Sigmoid colon (tissue), 6 donors: ENCODE measurements at regions not wholly inside any gene's neighbourhood (a gene's known extent, or its start where the extent isn't known, plus 50 kb on each side); places are given as distances from the start of the nearest gene placed in this dataset.

ENCODE experiments used
- DNase-seq: peaks from one replicate; pipeline ENCODE4 v3.0.0-alpha.2; 2019
- H3K27ac ChIP-seq, 4 donors: fragments of 200-600 bp; sonication (generic); one replicate each; pipeline ENCODE4 v1.5.1; 2016 to 2019; ENCODE audit warnings: mild to moderate bottlenecking in 1 of 4
- H3K27me3 ChIP-seq, 3 donors: fragments of 200-600 bp; sonication (generic); one replicate each; pipeline ENCODE4 v1.5.1; 2019; ENCODE audit warnings: mild to moderate bottlenecking in 1 of 3
- H3K36me3 ChIP-seq, 4 donors: fragments of 200-600 bp; sonication (generic); one replicate each; pipeline ENCODE4 v1.5.1; 2016 to 2019
- H3K4me1 ChIP-seq, 4 donors: fragments of 200-600 bp; sonication (generic); one replicate each; pipeline ENCODE4 v1.5.1; 2017 to 2019
- H3K4me3 ChIP-seq, 4 donors: fragments of 200-600 bp; sonication (generic); one replicate each; pipeline ENCODE4 v1.5.1; 2017 to 2019; ENCODE audit warnings: mild to moderate bottlenecking in 2 of 4, moderate library complexity in 1 of 4
- H3K9me3 ChIP-seq, 4 donors: fragments of 200-600 bp in 3 of 4; sonication (generic) in 3 of 4; one replicate each; pipeline versions ENCODE4 v1.5.1 to v1.6.1; 2013 to 2019
- EP300 ChIP-seq, 4 donors: sonication (generic); formaldehyde crosslinking; IDR thresholded peaks; one replicate each; pipeline ENCODE4 v1.6.1; 2017; ENCODE audit warnings: antibody characterized with exemption in 4 of 4
- POLR2A ChIP-seq, 2 donors: fragments of 450-650 bp; IDR thresholded peaks; one replicate each; pipeline ENCODE4 v1.6.1; 2016; ENCODE audit warnings: antibody characterized with exemption in 2 of 2, mild to moderate bottlenecking in 2 of 2, moderate library complexity in 2 of 2
- POLR2AphosphoS5 ChIP-seq, 4 donors: sonication (generic); formaldehyde crosslinking; IDR thresholded peaks; one replicate each; pipeline ENCODE4 v1.6.1; 2017; ENCODE audit warnings: antibody characterized with exemption in 4 of 4
- WGBS, 2 donors: extraction: QIAGEN DNeasy Blood & Tissue Kit; methylation state at CpG; one replicate each; pipeline ENCODE4 v1.1.7; 2013; 5-methylcytosine and 5-hydroxymethylcytosine counted together
- intact Hi-C: fragments of 100-400 bp; cut with DNase I; formaldehyde crosslinking; loops from one replicate; pipeline ENCODE4 v1.15.1; 2023
- TF ChIP-seq, protein P1 (sequence below), 4 experiments: fragments of 450-650 bp in 3 of 4; fragments of 200-600 bp in 1 of 4; IDR thresholded peaks; one replicate each; pipeline ENCODE4 v1.5.1; 2016 to 2019; ENCODE audit warnings: antibody characterized with exemption in 4 of 4, mild to moderate bottlenecking in 3 of 4, moderate library complexity in 2 of 4
- donor health status: healthy with polysubstance abuse.
- donor health status: healthy.

GRCh38 chr1:181191494-181192040 lies 103.1 kb downstream of the IER5 start:
- H3K36me3 ChIP-seq = no peaks in the 10 kb centered on the region
- no peak overlapping the region for H3K4me3 ChIP-seq
- WGBS, 2 donors = 88 to 91% methylated on average over 5 of the region's 5 CpGs
- no peak overlapping the region for H3K27ac ChIP-seq
- H3K9me3 ChIP-seq = no peaks in the 10 kb centered on the region
- peaks cover 0 to 8% (median 8%) of the 10 kb centered on the region in 4 donors for H3K4me1 ChIP-seq
- intact Hi-C loops = no loop called here
- no peak for TF ChIP-seq POLR2A (IDR thresholded peaks at IDR 0.05)
- no peak for TF ChIP-seq POLR2AphosphoS5 (IDR thresholded peaks at IDR 0.05)
- TF ChIP-seq, protein P1, sequence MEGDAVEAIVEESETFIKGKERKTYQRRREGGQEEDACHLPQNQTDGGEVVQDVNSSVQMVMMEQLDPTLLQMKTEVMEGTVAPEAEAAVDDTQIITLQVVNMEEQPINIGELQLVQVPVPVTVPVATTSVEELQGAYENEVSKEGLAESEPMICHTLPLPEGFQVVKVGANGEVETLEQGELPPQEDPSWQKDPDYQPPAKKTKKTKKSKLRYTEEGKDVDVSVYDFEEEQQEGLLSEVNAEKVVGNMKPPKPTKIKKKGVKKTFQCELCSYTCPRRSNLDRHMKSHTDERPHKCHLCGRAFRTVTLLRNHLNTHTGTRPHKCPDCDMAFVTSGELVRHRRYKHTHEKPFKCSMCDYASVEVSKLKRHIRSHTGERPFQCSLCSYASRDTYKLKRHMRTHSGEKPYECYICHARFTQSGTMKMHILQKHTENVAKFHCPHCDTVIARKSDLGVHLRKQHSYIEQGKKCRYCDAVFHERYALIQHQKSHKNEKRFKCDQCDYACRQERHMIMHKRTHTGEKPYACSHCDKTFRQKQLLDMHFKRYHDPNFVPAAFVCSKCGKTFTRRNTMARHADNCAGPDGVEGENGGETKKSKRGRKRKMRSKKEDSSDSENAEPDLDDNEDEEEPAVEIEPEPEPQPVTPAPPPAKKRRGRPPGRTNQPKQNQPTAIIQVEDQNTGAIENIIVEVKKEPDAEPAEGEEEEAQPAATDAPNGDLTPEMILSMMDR (IDR thresholded peaks at IDR 0.05) = no peak
- no peak for TF ChIP-seq EP300 (IDR thresholded peaks at IDR 0.05)
- DNase-seq = no peak
- no peaks in the 10 kb centered on the region for H3K27me3 ChIP-seq

DNA sequence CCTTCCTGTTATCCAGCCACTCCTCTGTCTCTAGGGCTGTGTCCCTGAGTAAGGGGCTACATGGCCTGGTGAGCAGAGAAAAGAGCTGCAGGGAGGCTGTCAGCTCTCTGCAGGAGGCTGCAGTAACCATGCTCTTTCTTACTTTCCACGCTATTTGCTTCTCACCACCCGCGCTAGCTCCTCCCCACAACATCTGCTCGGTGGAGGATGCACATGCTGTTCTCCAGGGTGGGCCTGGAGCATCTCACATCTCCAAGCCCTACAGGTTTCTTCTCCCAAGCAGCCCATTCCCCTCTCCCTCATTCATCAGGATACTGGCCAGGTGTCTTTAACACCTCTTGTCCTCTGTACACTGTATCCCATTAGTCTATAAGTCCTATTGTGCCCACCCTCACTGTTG lies 103.8 kb downstream of the IER5 start:
- intact Hi-C loops = no loop called here
- Histone ChIP-seq H3K27ac (no peak overlapping the region), H3K36me3 (no peaks in the 10 kb centered on the region), H3K4me1 (peaks cover 0 to 8% (median 8%) of the 10 kb centered on the region in 4 donors), H3K27me3 (no peaks in the 10 kb centered on the region), H3K4me3 (no peak overlapping the region), H3K9me3 (no peaks in the 10 kb centered on the region)
- TF ChIP-seq EP300 (IDR thresholded peaks at IDR 0.05) (no peak), POLR2AphosphoS5 (IDR thresholded peaks at IDR 0.05) (no peak), POLR2A (IDR thresholded peaks at IDR 0.05) (no peak)
- TF ChIP-seq, protein P1 (IDR thresholded peaks at IDR 0.05) = no peak
- 78 to 80% methylated on average over 4 of the region's 4 CpGs for WGBS, 2 donors
- no peak for DNase-seq

- DNase-seq = no peak
- Histone ChIP-seq H3K27ac (no peak overlapping the region), H3K9me3 (peaks cover 0 to 5% (median 1%) of the 10 kb centered on the region in 4 donors), H3K4me1 (no peaks in the 10 kb centered on the region), H3K4me3 (no peak overlapping the region), H3K27me3 (no peaks in the 10 kb centered on the region), H3K36me3 (no peaks in the 10 kb centered on the region)
- TF ChIP-seq POLR2AphosphoS5 (IDR thresholded peaks at IDR 0.05) = no peak
- TF ChIP-seq, protein P1 (IDR thresholded peaks at IDR 0.05) = no peak
- no peak for TF ChIP-seq POLR2A (IDR thresholded peaks at IDR 0.05)
- TF ChIP-seq EP300 (IDR thresholded peaks at IDR 0.05) = no peak
- 77 to 81% methylated on average over 7 of the region's 7 CpGs for WGBS, 2 donors
- intact Hi-C loops = no loop called here
These were observed 114.6 kb downstream of the IER5 start for GRCh38 chr1:181202986-181203555.

DNA sequence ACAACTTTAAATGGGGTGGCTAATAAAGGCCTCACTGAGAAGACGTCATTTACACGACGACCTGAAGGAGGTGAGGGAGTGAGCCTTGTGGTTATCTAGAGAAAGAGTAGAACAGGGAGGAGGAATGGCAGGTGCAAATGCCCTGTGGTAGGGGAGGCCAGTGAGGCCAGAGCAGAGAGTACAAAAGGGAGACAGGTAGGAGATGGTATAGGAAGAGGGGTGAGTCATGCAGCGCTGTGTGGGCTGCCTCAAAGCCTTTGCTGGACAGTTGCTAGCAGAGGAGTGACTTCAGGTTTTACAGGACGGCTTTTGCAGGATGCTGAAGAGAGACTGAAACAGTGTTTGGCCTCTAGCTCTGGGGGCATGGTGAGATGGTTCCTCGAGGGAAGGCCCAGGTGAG lies 116.0 kb downstream of the IER5 start:
- Histone ChIP-seq H3K27ac (no peak overlapping the region), H3K27me3 (no peaks in the 10 kb centered on the region), H3K4me3 (no peak overlapping the region), H3K9me3 (peaks cover 0 to 5% (median 1%) of the 10 kb centered on the region in 4 donors), H3K4me1 (no peaks in the 10 kb centered on the region), H3K36me3 (no peaks in the 10 kb centered on the region)
- intact Hi-C loops = no loop called here
- DNase-seq = no peak
- TF ChIP-seq POLR2AphosphoS5 (IDR thresholded peaks at IDR 0.05) (no peak), POLR2A (IDR thresholded peaks at IDR 0.05) (no peak), EP300 (IDR thresholded peaks at IDR 0.05) (no peak)
- TF ChIP-seq, protein P1 (IDR thresholded peaks at IDR 0.05) = no peak
- 78 to 84% methylated on average over 6 of the region's 6 CpGs for WGBS, 2 donors

- H3K4me1 ChIP-seq = no peaks in the 10 kb centered on the region
- H3K9me3 ChIP-seq = no peaks in the 10 kb centered on the region
- no peak for DNase-seq
- intact Hi-C loops = no loop called here
- TF ChIP-seq EP300 (IDR thresholded peaks at IDR 0.05) (no peak), POLR2A (IDR thresholded peaks at IDR 0.05) (no peak), POLR2AphosphoS5 (IDR thresholded peaks at IDR 0.05) (no peak)
- TF ChIP-seq, protein P1 (IDR thresholded peaks at IDR 0.05) = no peak
- no peak overlapping the region for H3K27ac ChIP-seq
- 66 to 74% methylated on average over 10 of the region's 10 CpGs for WGBS, 2 donors
- no peaks in the 10 kb centered on the region for H3K36me3 ChIP-seq
- no peaks in the 10 kb centered on the region for H3K27me3 ChIP-seq
- H3K4me3 ChIP-seq = no peak overlapping the region
These were observed 117.4 kb downstream of the IER5 start for GRCh38 chr1:181205901-181206300.
